Cardiac muscle cell (in vitro differentiated cells and primary cell): ENCODE measurements at regions not wholly inside any gene's neighbourhood (a gene's known extent, or its start where the extent isn't known, plus 50 kb on each side); places are given as distances from the start of the nearest gene placed in this dataset.

Experiments used
- DNase-seq, 2 donors: peaks; one replicate each; pipeline versions ENCODE4 v3.0.0 to v3.0.0-alpha.2; 2010 to 2017; ENCODE audit warnings: low read depth in 1 of 2, low spot score in 1 of 2
- H3K27ac ChIP-seq: fragments of 200-600 bp; sonication (generic); 2 replicates; pipeline ENCODE4 v1.5.1; 2016
- H3K27me3 ChIP-seq: fragments of 200-600 bp; sonication (generic); 2 replicates; pipeline ENCODE4 v1.6.0; 2016; ENCODE audit warnings: control low read depth
- H3K36me3 ChIP-seq: fragments of 200-600 bp; sonication (generic); 2 replicates; pipeline ENCODE4 v1.5.1; 2016; ENCODE audit warnings: control low read depth
- H3K4me1 ChIP-seq: fragments of 200-600 bp; sonication (generic); 2 replicates; pipeline ENCODE4 v1.8.1; 2017; ENCODE audit warnings: low read depth, mild to moderate bottlenecking, mixed run types
- H3K4me3 ChIP-seq: fragments of 200-600 bp; sonication (generic); 2 replicates; pipeline ENCODE4 v1.5.1; 2016; ENCODE audit warnings: mild to moderate bottlenecking
- H3K9me3 ChIP-seq: fragments of 200-600 bp; sonication (generic); 2 replicates; pipeline ENCODE4 v1.5.1; 2017; ENCODE audit warnings: low read depth, mild to moderate bottlenecking, control low read depth
- CTCF ChIP-seq: IDR thresholded peaks from 2 replicates; pipeline ENCODE4 v1.5.1; 2012; ENCODE audit warnings: low read depth, mild to moderate bottlenecking, low read length

- Histone ChIP-seq H3K36me3 (no peaks in the 10 kb centered on the region), H3K4me3 (no peak overlapping the region), H3K27me3 (no peaks in the 10 kb centered on the region), H3K9me3 (no peaks in the 10 kb centered on the region), H3K4me1 (no peaks in the 10 kb centered on the region), H3K27ac (no peak overlapping the region)
- peak in 1 of 2 donors; percentile 97 for DNase-seq
- no peak for TF ChIP-seq CTCF
Observed at GRCh38 chr15:100764778-100765466, 114.7 kb upstream of the ALDH1A3 start.

GRCh38 chr15:100765467-100766241 lies 114.0 kb upstream of the ALDH1A3 start:
- no peaks in the 10 kb centered on the region for H3K4me1 ChIP-seq
- no peaks in the 10 kb centered on the region for H3K36me3 ChIP-seq
- H3K9me3 ChIP-seq, result no peaks in the 10 kb centered on the region
- peak; percentile 17 for TF ChIP-seq CTCF
- no peak overlapping the region for H3K27ac ChIP-seq
- H3K4me3 ChIP-seq, result no peak overlapping the region
- DNase-seq, result no peak
- no peaks in the 10 kb centered on the region for H3K27me3 ChIP-seq

GRCh38 chr15:100766243-100767000 lies 113.2 kb upstream of the ALDH1A3 start:
- peak in 1 of 2 donors; percentile 18 for DNase-seq
- Histone ChIP-seq H3K36me3 (no peaks in the 10 kb centered on the region), H3K9me3 (no peaks in the 10 kb centered on the region), H3K27ac (no peak overlapping the region), H3K4me3 (no peak overlapping the region), H3K27me3 (no peaks in the 10 kb centered on the region), H3K4me1 (no peaks in the 10 kb centered on the region)
- TF ChIP-seq CTCF, result no peak

- no peak overlapping the region for H3K27ac ChIP-seq
- no peak for TF ChIP-seq CTCF
Observed at GRCh38 chr15:100767001-100767825, 112.4 kb upstream of the ALDH1A3 start.

GRCh38 chr15:100768501-100768931 lies 111.1 kb upstream of the ALDH1A3 start:
- no peak for TF ChIP-seq CTCF
- H3K27ac ChIP-seq, result no peak overlapping the region
- H3K9me3 ChIP-seq, result no peaks in the 10 kb centered on the region
- peaks cover 5% of the 10 kb centered on the region for H3K4me1 ChIP-seq
- no peaks in the 10 kb centered on the region for H3K27me3 ChIP-seq
- no peak for DNase-seq
- H3K36me3 ChIP-seq, result no peaks in the 10 kb centered on the region
- H3K4me3 ChIP-seq, result no peak overlapping the region

More at GRCh38 chr15:100767001-100767825, 112.4 kb upstream of the ALDH1A3 start:
- H3K36me3 ChIP-seq, result no peaks in the 10 kb centered on the region
- no peak overlapping the region for H3K4me3 ChIP-seq
- no peak for DNase-seq
- no peaks in the 10 kb centered on the region for H3K27me3 ChIP-seq
- no peaks in the 10 kb centered on the region for H3K9me3 ChIP-seq
- no peaks in the 10 kb centered on the region for H3K4me1 ChIP-seq
